ENCODE measurements at regions not wholly inside any gene's neighbourhood (a gene's known extent, or its start where the extent isn't known, plus 50 kb on each side); places are given as distances from the start of the nearest gene placed in this dataset.

- H3K4me3 ChIP-seq (replicated peaks in 1 of 2; ENCODE audit: low read depth in 2 of 2, low read length in 2 of 2), result no peak overlapping the region
- TF ChIP-seq CTCF (IDR thresholded peaks at IDR 0.05; ENCODE audit: low read depth, low read length), result no peak
- DNase-seq (ENCODE audit: low read depth in 2 of 2), result peak in 1 of 2 donors; percentile 47
Measured at GRCh38 chr2:235378246-235378645, 115.6 kb upstream of the AGAP1 start.

- TF ChIP-seq CTCF (IDR thresholded peaks at IDR 0.05; ENCODE audit: low read depth, low read length), result no peak
- DNase-seq (ENCODE audit: low read depth in 2 of 2), result peak in 1 of 2 donors; percentile 38
Measured at GRCh38 chr2:235378944-235379343, 114.9 kb upstream of the AGAP1 start.

GRCh38 chr2:235381261-235381912 lies 112.5 kb upstream of the AGAP1 start:
- H3K4me3 ChIP-seq (replicated peaks in 1 of 2; ENCODE audit: low read depth in 2 of 2, low read length in 2 of 2), result no peak overlapping the region
- DNase-seq (ENCODE audit: low read depth in 2 of 2), result peak in 1 of 2 donors; percentile 34
- no peak for TF ChIP-seq CTCF (IDR thresholded peaks at IDR 0.05; ENCODE audit: low read depth, low read length)

More at GRCh38 chr2:235378944-235379343, 114.9 kb upstream of the AGAP1 start:
- no peak overlapping the region for H3K4me3 ChIP-seq (replicated peaks in 1 of 2; ENCODE audit: low read depth in 2 of 2, low read length in 2 of 2)

GRCh38 chr2:235382179-235382578 lies 111.7 kb upstream of the AGAP1 start:
- TF ChIP-seq CTCF (IDR thresholded peaks at IDR 0.05; ENCODE audit: low read depth, low read length), result no peak
- no peak overlapping the region for H3K4me3 ChIP-seq (replicated peaks in 1 of 2; ENCODE audit: low read depth in 2 of 2, low read length in 2 of 2)
- DNase-seq (ENCODE audit: low read depth in 2 of 2), result no peak

GRCh38 chr2:235382601-235383000 lies 111.2 kb upstream of the AGAP1 start:
- H3K4me3 ChIP-seq (replicated peaks in 1 of 2; ENCODE audit: low read depth in 2 of 2, low read length in 2 of 2), result no peak overlapping the region

GRCh38 chr2:235383272-235383843 lies 110.5 kb upstream of the AGAP1 start:
- no peak overlapping the region for H3K4me3 ChIP-seq (replicated peaks in 1 of 2; ENCODE audit: low read depth in 2 of 2, low read length in 2 of 2)
- no peak for DNase-seq (ENCODE audit: low read depth in 2 of 2)

More at GRCh38 chr2:235382601-235383000, 111.2 kb upstream of the AGAP1 start:
- TF ChIP-seq CTCF (IDR thresholded peaks at IDR 0.05; ENCODE audit: low read depth, low read length), result no peak
- DNase-seq (ENCODE audit: low read depth in 2 of 2), result no peak

More at GRCh38 chr2:235383272-235383843, 110.5 kb upstream of the AGAP1 start:
- no peak for TF ChIP-seq CTCF (IDR thresholded peaks at IDR 0.05; ENCODE audit: low read depth, low read length)

Measured in cardiac fibroblast (primary cell).